ENCODE measurements at regions not wholly inside any gene's neighbourhood (a gene's known extent, or its start where the extent isn't known, plus 50 kb on each side); places are given as distances from the start of the nearest gene placed in this dataset.

DNA sequence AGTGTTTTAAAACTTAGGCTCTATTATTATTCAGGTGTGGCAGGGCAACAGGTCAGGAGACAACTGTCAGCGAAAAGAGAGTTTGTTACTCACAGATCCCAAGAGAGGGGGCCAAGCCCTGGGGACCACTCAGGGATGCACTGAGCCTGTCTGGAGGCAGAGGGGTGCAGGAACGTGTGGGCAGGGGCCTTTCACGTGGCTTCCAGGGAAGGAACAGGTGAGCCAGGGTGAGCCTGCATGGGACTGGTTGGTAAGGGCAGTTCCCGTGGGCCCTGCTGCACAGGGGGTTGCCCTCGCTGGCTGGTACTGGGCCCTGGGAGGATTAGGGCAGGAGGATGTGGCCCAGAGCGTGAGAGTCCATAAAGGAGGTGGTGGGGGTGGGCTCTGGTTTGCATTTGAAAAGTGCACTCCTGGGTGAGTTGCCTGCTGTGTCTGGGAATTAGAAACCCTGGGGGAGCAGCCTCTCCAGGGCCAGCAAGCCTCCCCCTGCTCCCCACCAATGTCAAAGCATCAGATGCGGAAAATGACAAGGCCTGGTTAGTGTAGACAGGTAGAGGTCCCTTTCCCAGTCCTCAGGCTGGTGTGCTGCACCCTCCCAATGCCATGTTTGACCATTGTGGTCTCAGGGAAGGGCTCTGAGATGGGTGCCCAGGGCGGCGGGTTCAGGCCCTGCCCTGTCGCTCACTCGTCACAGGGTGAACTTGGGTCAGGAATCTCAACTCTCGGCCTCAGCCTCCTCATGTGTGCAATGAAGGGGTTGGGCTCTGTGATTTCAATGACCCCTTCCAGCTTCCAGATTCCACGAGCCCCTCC, 127.4 kb upstream of the RPS6KA2 start:
- Histone ChIP-seq H3K9me3 (no peaks in the 10 kb centered on the region), H3K4me1 (peaks cover 0 to 11% (median 0%) of the 10 kb centered on the region in 4 donors), H3K27me3 (peaks cover 0 to 24% of the 10 kb centered on the region in 2 donors), H3K36me3 (no peaks in the 10 kb centered on the region), H3K27ac (no peak overlapping the region), H3K4me3 (no peak overlapping the region)
- WGBS, 2 donors: 85 to 88% methylated on average over 12 to 13 of the region's 13 CpGs
- TF ChIP-seq, protein P1, sequence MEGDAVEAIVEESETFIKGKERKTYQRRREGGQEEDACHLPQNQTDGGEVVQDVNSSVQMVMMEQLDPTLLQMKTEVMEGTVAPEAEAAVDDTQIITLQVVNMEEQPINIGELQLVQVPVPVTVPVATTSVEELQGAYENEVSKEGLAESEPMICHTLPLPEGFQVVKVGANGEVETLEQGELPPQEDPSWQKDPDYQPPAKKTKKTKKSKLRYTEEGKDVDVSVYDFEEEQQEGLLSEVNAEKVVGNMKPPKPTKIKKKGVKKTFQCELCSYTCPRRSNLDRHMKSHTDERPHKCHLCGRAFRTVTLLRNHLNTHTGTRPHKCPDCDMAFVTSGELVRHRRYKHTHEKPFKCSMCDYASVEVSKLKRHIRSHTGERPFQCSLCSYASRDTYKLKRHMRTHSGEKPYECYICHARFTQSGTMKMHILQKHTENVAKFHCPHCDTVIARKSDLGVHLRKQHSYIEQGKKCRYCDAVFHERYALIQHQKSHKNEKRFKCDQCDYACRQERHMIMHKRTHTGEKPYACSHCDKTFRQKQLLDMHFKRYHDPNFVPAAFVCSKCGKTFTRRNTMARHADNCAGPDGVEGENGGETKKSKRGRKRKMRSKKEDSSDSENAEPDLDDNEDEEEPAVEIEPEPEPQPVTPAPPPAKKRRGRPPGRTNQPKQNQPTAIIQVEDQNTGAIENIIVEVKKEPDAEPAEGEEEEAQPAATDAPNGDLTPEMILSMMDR (IDR thresholded peaks at IDR 0.05): no peak
- TF ChIP-seq EP300 (IDR thresholded peaks at IDR 0.05): no peak
- no peak for TF ChIP-seq POLR2A (IDR thresholded peaks at IDR 0.05)
- DNase-seq (ENCODE audit: low spot score in 2 of 2): no peak

DNA sequence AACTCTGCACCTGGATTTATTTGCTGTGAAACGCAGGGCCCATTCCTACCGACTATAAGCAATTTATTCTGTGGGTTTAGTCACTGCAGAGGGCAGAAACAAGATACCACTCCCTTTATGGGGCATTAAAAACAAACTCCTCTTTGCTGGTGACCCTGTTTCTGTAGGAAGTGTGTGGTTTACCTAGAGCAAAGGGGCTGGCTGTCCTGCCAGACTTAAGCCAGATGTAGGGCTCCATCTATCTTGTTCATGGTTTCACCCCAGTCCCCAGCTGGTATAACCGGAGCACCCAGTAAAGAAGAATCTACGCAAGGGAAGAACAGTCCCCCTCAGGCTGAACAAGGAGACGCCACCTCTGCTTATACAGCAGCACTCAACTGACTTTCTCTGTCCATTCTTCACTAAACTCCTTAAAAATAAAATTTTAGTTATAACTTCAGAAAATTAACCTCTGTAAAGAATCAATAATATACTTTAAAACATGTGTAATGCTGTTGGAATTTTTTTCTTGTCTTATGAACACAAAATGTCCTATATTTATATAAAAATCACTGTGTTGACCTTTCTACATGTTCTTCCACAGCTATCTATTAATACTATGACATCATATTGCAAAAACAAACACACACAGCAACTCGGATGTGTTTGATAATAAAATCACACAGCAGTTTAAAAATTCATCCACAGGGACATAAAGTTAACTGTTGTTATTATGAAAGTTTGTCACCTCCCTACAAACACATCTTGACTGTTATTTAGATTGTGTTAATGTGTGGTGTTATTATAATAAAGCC, 126.1 kb upstream of the RPS6KA2 start:
- DNase-seq (ENCODE audit: low spot score in 2 of 2): no peak
- Histone ChIP-seq H3K27ac (no peak overlapping the region), H3K36me3 (no peaks in the 10 kb centered on the region), H3K9me3 (no peaks in the 10 kb centered on the region), H3K4me1 (peaks cover 0 to 10% (median 0%) of the 10 kb centered on the region in 4 donors), H3K27me3 (peaks cover 0 to 20% of the 10 kb centered on the region in 2 donors), H3K4me3 (no peak overlapping the region)
- TF ChIP-seq EP300 (IDR thresholded peaks at IDR 0.05) (no peak), POLR2A (IDR thresholded peaks at IDR 0.05) (no peak)
- TF ChIP-seq, protein P1 (IDR thresholded peaks at IDR 0.05): no peak
- WGBS, 2 donors: 71 to 72% methylated on average over 6 of the region's 6 CpGs

GRCh38 chr6:166752097-166752496, 125.0 kb upstream of the RPS6KA2 start:
- no peak for DNase-seq (ENCODE audit: low spot score in 2 of 2)
- Histone ChIP-seq H3K27ac (no peak overlapping the region), H3K36me3 (no peaks in the 10 kb centered on the region), H3K9me3 (no peaks in the 10 kb centered on the region), H3K4me1 (no peaks in the 10 kb centered on the region), H3K27me3 (peaks cover 0 to 11% of the 10 kb centered on the region in 2 donors), H3K4me3 (no peak overlapping the region)
- TF ChIP-seq POLR2A (IDR thresholded peaks at IDR 0.05) (no peak), EP300 (IDR thresholded peaks at IDR 0.05) (no peak)
- TF ChIP-seq, protein P1 (IDR thresholded peaks at IDR 0.05): no peak
- 82 to 95% methylated on average over 9 of the region's 9 CpGs for WGBS, 2 donors

DNA sequence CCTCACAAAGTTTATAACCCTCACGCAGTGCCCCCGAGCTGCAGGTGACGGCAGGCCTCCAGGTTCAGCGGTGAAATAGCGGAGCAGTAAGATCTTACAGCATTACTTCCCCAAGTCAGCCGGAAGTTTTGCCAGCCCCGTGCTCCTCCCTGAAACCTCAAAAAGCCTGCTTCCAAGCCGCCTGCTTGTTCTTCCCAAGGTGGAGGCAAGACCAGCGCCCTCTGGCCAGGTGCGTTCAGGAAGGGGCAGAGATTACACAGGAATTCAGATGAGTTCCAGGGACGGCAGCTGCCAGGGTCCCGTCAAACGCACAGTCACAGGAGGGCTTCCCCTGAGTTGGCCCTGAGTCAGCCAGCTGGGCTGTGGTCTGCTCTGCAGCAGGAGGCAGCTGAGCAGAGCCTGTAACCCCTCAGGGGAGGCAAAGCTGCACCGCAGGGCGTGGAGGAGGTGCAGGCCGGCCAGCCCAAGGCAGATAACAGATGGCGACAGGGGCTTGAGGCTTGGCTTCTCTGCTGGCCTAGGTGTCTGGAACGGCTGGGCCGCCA, 124.1 kb upstream of the RPS6KA2 start:
- Histone ChIP-seq H3K4me3 (no peak overlapping the region), H3K9me3 (no peaks in the 10 kb centered on the region), H3K36me3 (no peaks in the 10 kb centered on the region), H3K4me1 (no peaks in the 10 kb centered on the region), H3K27ac (no peak overlapping the region), H3K27me3 (peaks cover 0 to 4% of the 10 kb centered on the region in 2 donors)
- TF ChIP-seq EP300 (IDR thresholded peaks at IDR 0.05) (no peak), POLR2A (IDR thresholded peaks at IDR 0.05) (no peak)
- TF ChIP-seq, protein P1 (IDR thresholded peaks at IDR 0.05): no peak
- no peak for DNase-seq (ENCODE audit: low spot score in 2 of 2)
- WGBS, 2 donors: 56 to 60% methylated on average over 16 to 19 of the region's 19 CpGs

Measured in tibial nerve (tissue), 4 donors.